Stimulated activated CD8-positive, alpha-beta memory T cell treated with anti-CD3 and anti-CD28 coated beads, Interleukin-4, amount 100 ng/mL, for 1 hour (primary cell): ENCODE measurements at regions not wholly inside any gene's neighbourhood (a gene's known extent, or its start where the extent isn't known, plus 50 kb on each side); places are given as distances from the start of the nearest gene placed in this dataset.
"Not testable (repeated sequence)": the region's sequence is repeated elsewhere in the genome, so short reads cannot be mapped to it uniquely, and the experiment has no call there.

Experiments used
- DNase-seq, 2 donors: peaks; one replicate each; pipeline ENCODE4 v3.0.0-alpha.2; 2020; ENCODE audit warnings: low read depth in 2 of 2, low spot score in 1 of 2

DNA sequence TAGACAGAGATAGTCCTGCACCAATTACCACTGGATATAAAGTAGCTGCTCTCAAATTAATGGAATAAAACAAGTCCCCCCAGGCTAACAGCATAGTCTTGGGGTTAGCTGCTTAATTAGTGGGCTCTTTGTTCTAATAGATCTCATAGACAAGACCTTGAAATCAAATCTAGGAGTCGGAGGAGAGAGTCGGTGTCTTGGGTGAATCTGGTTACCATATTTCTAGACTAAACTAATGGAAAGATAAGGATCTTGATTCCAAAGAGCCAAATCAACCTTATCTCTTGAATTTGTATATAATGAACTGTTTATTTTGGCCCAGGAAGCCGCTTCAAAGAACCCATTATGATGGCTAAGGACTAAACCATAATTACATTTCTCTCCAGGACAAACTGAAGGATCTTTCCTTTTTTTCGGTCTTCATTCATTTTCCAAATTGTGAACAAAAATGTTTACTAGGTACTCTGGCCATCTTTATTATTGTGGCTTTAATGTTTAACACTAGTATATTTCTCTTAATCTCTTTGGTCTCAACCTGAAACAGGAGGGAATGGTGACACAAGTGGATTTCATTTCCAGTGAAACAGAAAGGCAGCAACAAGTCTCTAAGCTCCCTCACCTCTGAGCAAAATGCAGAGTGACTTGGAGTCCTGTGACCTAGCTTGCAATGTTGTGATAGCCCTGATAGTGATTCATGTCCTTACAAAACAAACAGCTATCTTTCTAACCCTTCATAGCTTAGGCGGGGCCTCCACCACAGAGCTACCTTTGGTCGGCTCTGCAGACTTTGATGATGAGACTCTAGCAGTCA, 137.9 kb upstream of the PARD3B start:
- DNase-seq: no peak

DNA sequence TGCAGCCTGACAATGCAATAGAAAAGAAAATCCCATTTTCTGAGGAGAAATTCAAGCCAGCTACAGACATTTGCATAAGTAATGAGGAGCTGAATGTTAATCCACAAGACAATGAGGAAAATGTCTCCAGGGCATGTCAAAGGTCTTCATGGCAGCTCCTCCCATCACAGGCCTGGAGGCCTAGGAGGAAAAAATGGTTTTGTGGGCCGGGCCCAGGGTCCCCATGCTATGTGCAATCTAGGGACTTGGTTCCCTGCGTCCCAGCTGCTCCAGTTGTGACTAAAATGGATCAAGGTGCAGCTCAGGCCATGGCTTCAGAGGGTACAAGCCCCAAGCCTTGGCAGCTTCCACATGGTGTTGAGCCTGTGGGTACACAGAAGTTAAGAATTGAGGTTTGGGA, 132.5 kb upstream of the PARD3B start:
- DNase-seq: not testable (repeated sequence)

DNA sequence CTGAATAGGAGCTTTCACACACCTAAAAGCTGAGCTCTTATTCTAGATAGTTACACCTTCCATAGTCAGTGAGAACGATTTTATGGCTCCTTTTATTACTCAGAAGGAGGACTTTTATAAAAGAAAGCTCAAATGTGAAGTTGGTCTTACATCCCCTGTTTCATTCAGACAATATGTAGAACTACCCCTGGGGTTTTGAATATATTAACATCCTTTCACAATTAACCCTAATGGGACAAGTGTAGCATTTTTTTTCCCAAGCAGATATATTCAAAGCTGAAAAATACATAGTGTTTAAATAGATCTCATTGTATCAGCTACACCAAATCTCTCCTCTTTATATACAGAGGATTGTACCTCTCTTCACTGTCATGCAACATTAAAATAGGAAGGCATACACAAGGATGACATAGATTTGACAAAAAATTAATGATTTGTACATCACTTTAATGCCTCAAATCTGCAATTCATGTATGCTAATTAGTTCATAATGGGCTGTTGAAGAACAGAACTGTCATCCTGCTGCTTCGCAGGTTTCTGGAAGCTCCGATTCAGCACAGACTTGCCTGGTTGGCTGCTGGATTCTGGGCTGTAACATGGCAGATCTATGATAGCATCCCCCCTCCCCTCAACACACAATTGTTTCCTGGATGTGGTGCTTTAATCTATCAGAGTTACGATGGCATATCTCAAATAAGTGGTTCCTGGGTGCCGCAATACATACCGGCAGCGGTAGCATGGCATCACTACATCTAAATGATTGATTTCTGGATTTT, 129.7 kb upstream of the PARD3B start:
- DNase-seq: no peak

DNA sequence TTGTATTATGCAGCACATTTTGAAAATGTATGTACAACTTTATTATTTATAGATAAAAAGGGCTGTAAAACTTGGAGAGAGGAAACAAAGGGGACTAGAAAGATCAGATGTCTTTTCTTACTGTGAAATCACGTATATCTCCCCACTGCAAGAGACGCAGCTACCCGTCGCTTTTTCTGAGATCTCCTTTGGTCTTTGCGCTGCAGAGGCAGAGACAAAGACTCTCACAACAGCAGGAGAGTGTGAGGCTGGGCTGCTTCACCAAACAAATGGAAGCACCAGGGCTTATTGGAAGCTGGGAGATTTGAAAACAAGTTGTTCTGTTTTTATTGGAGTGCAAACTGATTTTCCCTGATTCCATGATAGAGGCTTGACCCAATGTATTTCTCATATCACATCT, 129.0 kb upstream of the PARD3B start:
- DNase-seq: no peak

DNA sequence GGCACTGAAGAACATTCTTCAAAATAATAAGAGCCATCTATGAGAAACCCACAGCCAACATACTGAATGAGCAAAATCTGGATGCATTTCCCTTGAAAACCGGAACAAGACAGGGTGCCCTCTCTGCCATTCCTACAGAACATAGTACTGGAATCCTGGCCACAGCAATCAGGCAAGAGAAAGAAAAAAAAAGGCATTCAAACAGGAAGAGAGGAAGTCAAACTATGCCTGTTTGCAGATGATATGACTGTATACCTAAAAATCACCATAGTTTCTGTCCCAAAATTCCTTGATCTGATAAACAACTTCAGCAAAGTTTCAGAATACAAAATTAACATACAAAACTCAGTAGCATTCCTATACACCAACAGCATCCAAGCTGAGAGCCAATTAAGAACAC, 119.5 kb upstream of the PARD3B start:
- no peak for DNase-seq

DNA sequence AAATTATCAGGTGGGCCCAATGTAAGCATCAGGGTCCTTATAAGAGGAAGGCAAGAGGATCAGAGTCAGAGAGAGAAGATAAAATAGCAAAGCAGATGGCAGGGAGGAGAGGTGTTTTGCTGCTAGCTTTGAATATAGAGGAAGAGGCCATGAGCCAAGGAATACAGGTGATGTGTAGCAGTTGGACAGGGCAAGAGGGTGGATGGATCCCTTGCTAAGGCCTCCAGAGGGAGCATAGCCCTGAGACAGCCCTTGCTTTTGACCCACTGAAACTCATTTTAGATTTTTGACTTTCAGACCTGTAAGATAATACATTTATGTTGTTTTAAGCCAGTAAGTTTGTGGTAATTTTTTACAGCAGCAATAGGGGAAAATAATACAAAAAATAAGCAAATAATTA, 116.6 kb upstream of the PARD3B start:
- no peak for DNase-seq

DNA sequence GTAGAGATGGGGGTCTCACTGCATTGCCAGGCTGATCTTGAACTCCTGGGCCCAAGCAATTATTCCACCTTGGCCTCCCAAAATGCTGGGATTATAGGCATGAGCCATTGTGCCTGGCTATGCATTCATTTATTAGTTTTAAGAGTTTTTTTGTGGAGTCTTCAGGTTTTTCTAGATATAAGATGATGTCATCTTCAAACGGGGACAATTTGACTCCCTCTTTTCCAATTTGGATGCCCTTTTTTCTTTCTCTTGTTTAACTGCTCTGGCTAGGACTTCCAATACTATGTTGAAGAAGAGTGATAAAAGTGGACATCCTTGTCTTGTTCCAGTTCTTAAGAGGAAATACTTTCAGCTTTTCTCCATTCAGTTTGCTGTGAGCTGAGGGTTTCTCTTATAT, 113.7 kb upstream of the PARD3B start:
- DNase-seq: no peak

DNA sequence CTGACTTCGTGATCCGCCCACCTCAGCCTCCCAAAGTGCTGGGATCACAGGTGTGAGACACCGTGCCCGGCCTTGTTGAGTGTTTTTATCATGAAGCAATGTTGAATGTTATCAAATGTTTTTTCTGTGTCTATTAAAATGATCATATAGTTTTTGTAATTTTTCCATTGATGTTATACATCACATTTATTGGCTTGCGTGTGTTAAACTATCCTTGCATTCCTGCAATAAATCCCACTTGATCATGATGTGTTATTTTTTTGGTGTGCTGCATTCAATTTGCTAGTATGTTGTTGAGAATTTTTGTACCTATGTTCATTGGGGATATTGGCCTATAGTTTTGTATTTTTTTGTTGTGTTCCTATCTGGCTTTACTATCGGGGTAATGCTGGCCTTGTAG, 113.1 kb upstream of the PARD3B start:
- DNase-seq: no peak

DNA sequence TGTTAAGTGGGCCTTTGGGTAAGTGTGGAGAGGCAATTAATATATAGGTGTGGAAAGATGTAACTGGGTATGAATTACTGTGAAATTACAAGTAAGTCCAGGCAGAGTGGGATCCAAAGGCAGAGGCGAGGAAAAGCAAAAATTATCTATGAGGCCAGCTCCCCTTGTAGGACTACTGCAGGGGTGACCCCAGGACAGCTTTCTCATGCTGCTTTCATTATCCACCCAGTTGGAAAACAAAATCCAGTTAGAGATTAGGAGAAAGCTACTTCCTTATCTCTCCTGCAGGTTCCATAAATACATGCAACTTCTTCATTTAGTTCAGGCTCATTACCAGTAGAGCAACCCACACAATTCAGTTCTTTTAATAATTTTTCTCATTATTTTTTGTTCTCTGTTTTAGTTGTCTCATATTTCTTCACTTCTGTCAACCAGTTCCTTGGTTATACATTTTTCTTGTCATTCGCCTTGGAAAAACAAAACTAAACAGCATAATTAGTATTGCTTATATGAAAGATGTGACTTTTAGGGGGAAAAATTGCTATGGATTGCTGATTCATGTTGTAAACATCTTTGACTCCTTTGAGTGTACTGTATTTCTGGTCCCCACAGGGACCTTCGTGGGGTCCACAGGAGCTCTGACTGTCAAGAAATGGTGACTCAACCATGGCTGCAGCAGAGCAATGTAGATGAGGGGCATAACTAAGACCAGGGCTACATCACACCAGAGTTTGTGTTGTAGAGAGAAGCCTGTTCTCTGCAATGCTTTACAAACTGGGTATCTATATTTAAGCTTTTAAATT, 110.4 kb upstream of the PARD3B start:
- no peak for DNase-seq

DNA sequence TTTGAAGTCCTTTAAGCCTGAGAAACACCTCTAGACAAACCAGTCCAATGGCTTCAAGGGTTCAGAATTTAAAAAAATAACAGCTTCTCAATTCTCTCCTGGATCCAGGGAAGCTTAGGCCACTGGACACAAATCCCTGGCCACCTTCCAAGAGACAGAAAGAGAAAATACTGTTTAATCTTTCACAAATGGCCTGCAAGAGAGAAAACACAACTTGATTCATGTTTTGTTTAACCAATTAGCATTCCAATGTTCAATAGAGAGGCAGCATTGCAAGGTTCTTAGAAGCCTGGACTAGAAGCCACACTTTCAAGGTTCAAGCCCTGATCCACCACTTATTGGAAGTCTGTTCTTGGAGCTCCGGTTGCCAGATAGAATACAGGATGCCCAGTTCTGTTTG, 109.0 kb upstream of the PARD3B start:
- DNase-seq: no peak

DNA sequence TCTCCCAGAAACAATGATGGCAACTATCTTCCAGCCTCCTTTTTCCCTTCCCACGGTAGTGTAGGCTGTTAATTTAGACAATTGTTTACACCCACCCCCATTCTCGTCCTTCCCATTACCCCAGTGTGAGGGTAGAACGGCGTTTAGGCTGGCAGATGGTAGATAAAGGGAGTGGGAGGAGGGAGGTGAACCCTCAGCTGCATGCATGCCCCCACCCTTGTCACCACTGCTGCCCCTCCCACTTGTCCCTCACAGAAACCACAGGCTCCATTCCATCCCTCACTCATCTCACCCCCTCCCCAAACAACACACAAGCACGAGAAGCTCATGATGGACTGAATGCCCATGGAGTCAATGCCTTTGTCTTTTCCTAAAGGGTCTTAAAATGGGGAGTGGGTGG, 107.9 kb upstream of the PARD3B start:
- DNase-seq: no peak

DNA sequence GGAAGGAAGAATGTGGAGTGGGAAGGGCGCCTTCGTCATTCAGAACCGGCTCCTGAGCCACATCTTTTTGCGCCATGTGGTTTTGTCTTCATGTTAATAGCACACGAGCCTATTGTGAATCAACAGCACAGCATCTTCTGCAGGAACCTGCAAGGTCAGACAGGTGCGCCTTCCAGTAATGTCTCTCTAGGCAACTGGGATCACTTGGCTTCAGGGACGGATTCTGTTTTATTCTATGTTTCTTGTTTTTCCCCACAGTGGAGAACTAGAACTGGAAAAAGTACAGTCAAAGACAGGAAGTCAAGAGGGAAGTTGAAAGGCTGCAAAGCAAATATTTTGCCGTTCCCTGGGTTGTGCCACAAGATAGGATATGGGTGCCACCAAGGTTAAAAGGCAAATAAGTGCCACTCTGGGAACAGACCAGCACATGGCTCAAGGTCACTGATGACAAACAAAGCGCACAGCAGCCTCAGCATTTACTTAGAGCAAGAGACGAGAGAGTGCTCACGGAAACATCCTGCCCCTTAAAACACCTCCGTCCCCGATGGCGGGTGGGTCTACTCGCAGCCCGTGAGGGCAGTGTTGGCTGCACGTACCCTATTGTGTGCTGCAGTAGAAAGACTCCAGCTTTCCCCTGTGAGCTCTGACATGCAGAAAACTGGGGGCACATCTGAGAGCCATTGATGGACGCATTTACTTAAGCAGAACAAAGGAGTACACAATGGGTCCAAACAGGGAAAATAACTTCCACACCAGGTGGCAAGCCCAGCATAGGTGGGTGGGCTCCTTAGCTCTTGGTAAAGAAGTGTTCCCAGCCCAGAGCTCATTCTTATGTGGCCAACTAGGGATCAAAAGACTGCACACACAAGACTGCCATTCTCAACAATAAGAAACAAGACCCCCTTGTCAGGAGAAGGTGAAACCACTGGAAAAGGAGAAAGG, 107.2 kb upstream of the PARD3B start:
- DNase-seq: no peak

DNA sequence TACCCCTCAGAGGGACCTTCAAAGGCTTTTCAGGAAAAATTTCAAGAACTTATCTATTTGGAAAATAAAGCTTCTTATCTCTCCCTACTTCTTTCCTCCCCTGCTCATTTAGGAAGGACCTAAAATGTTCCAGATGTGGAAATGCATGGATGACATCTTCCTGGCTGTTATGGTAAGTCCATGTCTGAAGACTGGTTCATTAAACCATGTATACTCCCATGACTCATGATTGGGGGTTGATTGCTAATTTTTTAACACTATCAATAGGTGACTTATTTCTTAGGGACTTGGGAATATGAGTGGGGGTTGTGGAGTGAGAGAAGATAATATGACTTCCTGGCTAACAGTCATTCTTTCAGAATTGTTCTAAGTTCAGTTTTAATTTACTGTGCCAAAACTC, 104.0 kb upstream of the PARD3B start:
- no peak for DNase-seq

DNA sequence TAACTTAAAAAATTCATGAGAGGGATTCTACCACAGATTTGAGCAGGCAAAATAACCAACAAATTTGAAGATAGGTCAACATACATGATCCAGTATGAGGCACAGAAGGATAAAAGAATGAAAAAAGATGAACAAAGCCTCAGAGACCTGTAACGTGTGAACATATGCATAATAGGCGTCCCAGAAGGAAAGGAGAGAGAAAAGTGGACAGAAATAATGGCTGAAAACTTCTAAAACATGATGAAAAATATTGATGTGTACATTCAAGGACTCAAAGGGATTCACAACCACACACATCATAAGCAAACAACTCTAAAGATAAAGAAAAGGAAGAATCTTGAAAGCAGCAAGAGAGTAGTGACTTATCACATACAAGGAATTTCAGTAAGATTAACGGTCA, 100.1 kb upstream of the PARD3B start:
- DNase-seq: no peak

DNA sequence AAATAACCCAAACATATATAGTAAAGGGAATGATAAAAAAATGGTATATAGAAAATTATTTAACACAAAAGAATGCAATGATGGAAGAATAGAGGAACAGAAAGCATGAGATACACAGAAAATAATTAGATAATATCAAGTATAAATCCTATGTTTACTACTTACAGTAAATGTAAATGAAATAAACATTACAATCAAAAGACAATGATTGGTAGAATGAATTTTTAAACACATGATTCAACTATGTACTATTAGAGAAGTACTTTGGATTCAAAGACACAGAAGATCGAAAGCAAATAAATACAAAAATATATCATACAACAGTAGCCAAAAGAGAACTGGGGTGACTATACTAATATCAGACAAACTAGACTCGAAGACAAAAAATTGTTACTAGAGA, 97.6 kb upstream of the PARD3B start:
- no peak for DNase-seq

DNA sequence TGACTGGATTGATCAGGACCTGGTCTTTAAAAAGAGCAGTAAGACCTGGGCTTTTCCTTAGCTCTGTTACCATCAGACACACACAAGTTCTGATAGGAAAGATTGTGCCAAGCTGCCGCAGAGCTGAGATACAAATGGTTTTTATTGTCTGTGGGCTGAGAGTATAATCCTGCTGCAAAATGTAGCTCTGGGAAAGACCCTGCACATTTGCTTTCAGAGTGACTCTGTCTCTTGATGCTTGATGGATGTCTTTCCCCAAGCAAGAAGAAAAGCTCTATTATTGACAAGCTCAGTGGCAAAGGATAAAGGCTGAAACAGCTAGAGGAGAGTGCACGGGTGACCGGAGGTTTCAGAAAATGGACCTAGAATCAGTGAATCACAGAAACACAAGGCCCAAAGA, 95.3 kb upstream of the PARD3B start:
- DNase-seq: no peak

DNA sequence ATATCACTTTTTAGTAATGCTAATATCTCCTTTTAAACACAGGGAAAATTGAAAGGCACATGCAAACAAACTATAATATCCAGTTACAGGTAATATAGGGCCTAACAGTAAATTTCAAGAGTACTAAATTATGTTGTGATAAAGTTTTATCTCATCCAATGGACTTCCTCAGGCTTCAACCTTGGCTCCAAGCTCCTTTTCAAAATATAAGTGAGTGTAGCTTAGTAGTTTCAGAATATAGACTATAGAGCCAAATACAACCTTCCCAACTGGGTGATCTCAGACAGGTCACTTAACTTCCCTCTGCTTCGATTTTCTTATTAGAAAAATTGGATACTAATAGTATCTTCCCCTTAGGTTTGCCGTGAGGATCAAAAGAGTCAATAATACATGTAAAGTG, 93.5 kb upstream of the PARD3B start:
- DNase-seq: no peak

DNA sequence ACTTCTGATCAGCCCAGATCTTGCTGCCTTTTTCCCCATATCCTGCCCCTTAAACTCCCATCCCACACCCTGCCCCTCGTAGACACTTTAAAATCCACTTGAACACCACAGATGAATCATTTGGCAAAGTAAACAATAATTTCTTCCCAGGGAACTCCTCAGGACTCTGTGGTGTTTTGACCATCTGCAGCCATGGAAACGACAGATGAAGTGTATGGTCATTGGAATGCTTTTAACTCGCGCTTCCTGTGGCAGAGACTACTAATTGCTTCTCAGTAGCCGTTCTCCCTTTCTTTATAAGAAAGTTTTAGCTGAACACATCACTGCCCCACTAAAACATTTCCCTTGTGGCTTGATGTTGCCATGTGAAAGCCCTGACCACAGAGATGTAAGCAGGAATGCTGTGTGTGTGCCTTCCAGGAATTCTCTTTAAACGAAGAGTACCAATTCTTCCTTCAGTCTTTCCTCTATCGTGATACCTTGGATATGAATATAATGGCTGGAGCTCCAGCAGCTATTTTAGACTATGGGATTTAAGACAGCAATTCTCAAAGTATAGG, 92.7 kb upstream of the PARD3B start:
- DNase-seq: no peak

DNA sequence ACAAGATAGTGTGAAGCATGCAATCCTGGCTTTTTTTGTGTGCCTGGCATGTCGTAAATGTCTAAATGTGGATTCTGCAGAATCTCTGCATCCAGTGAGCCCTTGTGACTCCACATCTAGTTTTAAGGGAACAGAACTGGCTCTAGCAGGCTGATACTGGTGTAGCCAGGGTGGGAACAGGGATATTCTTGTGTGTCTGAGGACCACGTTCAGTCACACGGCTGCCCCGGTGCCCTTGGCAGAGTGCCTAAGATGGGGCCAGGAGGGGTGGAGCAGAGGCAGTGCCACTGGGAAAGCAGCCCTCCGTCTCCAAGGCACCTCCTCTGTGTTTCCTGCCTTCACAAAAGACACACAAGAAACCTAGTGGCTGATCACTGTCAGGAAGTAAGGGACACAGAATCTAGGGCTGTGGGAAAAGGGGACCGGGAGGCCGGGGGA, 91.5 kb upstream of the PARD3B start:
- no peak for DNase-seq

DNA sequence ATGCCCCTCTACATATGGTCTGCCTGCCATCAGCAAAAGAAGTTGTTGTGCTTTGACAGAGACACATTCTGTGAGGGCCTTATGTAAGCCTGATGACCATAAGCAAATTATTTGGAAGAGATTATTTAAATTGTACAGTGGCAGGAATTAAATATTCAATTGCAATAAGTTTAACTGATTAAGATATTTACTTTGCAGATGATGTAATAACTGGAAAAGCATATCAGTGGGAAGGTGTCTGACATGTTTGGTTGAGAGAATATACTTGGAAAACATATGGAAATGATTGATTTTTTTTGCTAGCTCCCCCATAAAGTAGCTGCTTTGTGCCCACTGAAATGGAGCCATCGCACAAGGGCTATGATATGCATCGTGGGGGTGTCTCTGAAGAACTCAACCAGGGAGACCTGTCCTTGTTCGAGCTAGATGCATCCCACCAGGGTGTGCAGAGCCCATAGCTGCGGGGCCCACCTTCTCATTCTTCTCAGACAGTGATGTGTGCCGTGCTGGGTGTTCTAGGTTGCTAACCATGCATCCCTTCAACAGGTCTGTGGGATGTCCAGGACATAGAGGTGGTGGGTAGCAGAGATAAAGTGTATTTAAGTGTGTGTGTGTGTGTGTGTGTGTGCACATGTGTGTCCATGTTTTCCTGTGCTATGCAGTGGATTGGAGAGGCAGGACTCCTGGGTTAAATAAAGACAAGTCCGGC, 90.4 kb upstream of the PARD3B start:
- no peak for DNase-seq
